Panc1 (cell line): ENCODE measurements at regions not wholly inside any gene's neighbourhood (a gene's known extent, or its start where the extent isn't known, plus 50 kb on each side); places are given as distances from the start of the nearest gene placed in this dataset.
A peak's percentile ranks its signal among the peaks of the same experiment; 100 is the strongest.

Experiments used
- ATAC-seq: fragments of 200-7000 bp; cut with Tn5 transposase; 2 replicates; pipeline ENCODE4 v1.9.1; 2020; ENCODE audit warnings: mild to moderate bottlenecking, moderate library complexity
- BruUV-seq: library from RNA; stranded (reverse); fragments of 400-500 nt; replicated peaks from 2 replicates; lab custom pipeline; 2021; lab: Mats Ljungman, UMichigan
- CTCF ChIA-PET: fragments of 300-600 bp; sonication (Branson Sonifier 250); formaldehyde crosslinking; loops from one replicate; lab custom pipeline; 2022; ENCODE audit warnings: antibody characterized with exemption; lab: Charles Lee
- POLR2A ChIA-PET: fragments of 300-600 bp; sonication (Branson Sonifier 250); formaldehyde crosslinking; loops from one replicate; lab custom pipeline; 2022; ENCODE audit warnings: antibody characterized with exemption; lab: Charles Lee
- DNase-seq: peaks from one replicate; pipeline ENCODE4 v3.0.0-alpha.2; 2010; ENCODE audit warnings: low read depth, low spot score
- H3K27ac ChIP-seq: 2 replicates; pipeline ENCODE4 v1.5.1; 2011; ENCODE audit warnings: mild to moderate bottlenecking, low read length, inconsistent platforms
- H3K27me3 ChIP-seq: fragments of 200-500 bp; sonication (Bioruptor generic); 2 replicates; pipeline ENCODE4 v1.6.0; 2014; ENCODE audit warnings: low read length, inconsistent platforms; ENCODE audit not compliant: control insufficient read depth, insufficient read depth
- H3K36me3 ChIP-seq: fragments of 200-500 bp; sonication (Bioruptor generic); 2 replicates; pipeline ENCODE4 v1.5.1; 2014; ENCODE audit warnings: inconsistent platforms, mild to moderate bottlenecking, low read length, moderate library complexity; ENCODE audit not compliant: control insufficient read depth, insufficient read depth
- H3K4me1 ChIP-seq: 2 replicates; pipeline ENCODE4 v1.5.1; 2011; ENCODE audit warnings: inconsistent platforms, mild to moderate bottlenecking, low read length, moderate library complexity; ENCODE audit not compliant: control insufficient read depth, insufficient read depth
- H3K4me3 ChIP-seq, 2 experiments: 2 replicates each; pipeline ENCODE4 v1.5.1; 2011 to 2012; ENCODE audit warnings: low read depth in 2 of 2, low read length in 2 of 2, mild to moderate bottlenecking in 2 of 2, inconsistent platforms in 1 of 2, moderate library complexity in 1 of 2
- H3K9me3 ChIP-seq: fragments of 200-500 bp; sonication (Bioruptor generic); 2 replicates; pipeline ENCODE4 v1.5.1; 2014; ENCODE audit warnings: low read depth, mild to moderate bottlenecking, inconsistent platforms, low read length, moderate library complexity; ENCODE audit not compliant: control insufficient read depth, insufficient read depth
- POLR2AphosphoS5 ChIP-seq: IDR thresholded peaks from 2 replicates; pipeline ENCODE4 v1.6.1; 2012; ENCODE audit warnings: mild to moderate bottlenecking, low read depth, low read length, moderate library complexity
- REST ChIP-seq, 2 experiments: IDR thresholded peaks; 2 replicates each; pipeline ENCODE4 v1.6.1; 2011 to 2012; ENCODE audit warnings: low read depth in 2 of 2, control low read depth in 1 of 2, low read length in 1 of 2, mild to moderate bottlenecking in 1 of 2, moderate library complexity in 1 of 2; ENCODE audit not compliant: insufficient read depth in 1 of 2
- SIN3A ChIP-seq: IDR thresholded peaks from 2 replicates; pipeline ENCODE4 v1.6.1; 2012; ENCODE audit warnings: low read depth, mild to moderate bottlenecking, low read length, moderate library complexity, borderline replicate concordance; ENCODE audit not compliant: insufficient read depth
- TCF7L2 ChIP-seq: IDR thresholded peaks from 2 replicates; pipeline ENCODE4 v1.6.1; 2011; ENCODE audit warnings: mild to moderate bottlenecking, low read depth, low read length, inconsistent platforms
- in situ Hi-C: cut with HindIII; loops from 2 replicates; pipeline ENCODE4 v1.10.0; 2016; ENCODE audit warnings: low sequenced_read_pairs, low pct_unique_long_range_greater_than_20kb
- intact Hi-C: fragments of 100-400 bp; cut with micrococcal nuclease; formaldehyde crosslinking; loops from one replicate; pipeline ENCODE4 v1.10.0; 2022; ENCODE audit not compliant: unreplicated experiment
- TF ChIP-seq, protein P1 (sequence below): fragments of 450-650 bp; IDR thresholded peaks from 2 replicates; pipeline ENCODE4 v1.5.1; 2017; ENCODE audit warnings: mild to moderate bottlenecking

GRCh38 chr1:218524526-218524925 is 179.4 kb downstream of the TGFB2 start:
- H3K4me3 ChIP-seq: no peak overlapping the region
- ChIA-PET CTCF (no interaction called here), POLR2A (no interaction called here)
- intact Hi-C loops: no loop called here
- no peaks in the 10 kb centered on the region for H3K36me3 ChIP-seq
- no peaks in the 10 kb centered on the region for H3K27me3 ChIP-seq
- no TSS peak for BruUV-seq
- no peak for DNase-seq
- TF ChIP-seq TCF7L2: no peak
- TF ChIP-seq, protein P1, sequence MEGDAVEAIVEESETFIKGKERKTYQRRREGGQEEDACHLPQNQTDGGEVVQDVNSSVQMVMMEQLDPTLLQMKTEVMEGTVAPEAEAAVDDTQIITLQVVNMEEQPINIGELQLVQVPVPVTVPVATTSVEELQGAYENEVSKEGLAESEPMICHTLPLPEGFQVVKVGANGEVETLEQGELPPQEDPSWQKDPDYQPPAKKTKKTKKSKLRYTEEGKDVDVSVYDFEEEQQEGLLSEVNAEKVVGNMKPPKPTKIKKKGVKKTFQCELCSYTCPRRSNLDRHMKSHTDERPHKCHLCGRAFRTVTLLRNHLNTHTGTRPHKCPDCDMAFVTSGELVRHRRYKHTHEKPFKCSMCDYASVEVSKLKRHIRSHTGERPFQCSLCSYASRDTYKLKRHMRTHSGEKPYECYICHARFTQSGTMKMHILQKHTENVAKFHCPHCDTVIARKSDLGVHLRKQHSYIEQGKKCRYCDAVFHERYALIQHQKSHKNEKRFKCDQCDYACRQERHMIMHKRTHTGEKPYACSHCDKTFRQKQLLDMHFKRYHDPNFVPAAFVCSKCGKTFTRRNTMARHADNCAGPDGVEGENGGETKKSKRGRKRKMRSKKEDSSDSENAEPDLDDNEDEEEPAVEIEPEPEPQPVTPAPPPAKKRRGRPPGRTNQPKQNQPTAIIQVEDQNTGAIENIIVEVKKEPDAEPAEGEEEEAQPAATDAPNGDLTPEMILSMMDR: no peak
- TF ChIP-seq SIN3A: no peak
- no peak for TF ChIP-seq REST (IDR thresholded peaks at IDR 0.05; ENCODE audit: insufficient read depth in 1 of 2, low read depth in 2 of 2, low read length in 1 of 2)
- no peak for TF ChIP-seq POLR2AphosphoS5
- peaks cover 8% of the 10 kb centered on the region; the same call in 1 of the 2 replicates for H3K4me1 ChIP-seq
- in situ Hi-C loops: no loop called here
- H3K27ac ChIP-seq: peak overlapping the region; percentile 68; the same call in 1 of the 2 replicates
- ATAC-seq: no peak
- H3K9me3 ChIP-seq: no peaks in the 10 kb centered on the region

DNA sequence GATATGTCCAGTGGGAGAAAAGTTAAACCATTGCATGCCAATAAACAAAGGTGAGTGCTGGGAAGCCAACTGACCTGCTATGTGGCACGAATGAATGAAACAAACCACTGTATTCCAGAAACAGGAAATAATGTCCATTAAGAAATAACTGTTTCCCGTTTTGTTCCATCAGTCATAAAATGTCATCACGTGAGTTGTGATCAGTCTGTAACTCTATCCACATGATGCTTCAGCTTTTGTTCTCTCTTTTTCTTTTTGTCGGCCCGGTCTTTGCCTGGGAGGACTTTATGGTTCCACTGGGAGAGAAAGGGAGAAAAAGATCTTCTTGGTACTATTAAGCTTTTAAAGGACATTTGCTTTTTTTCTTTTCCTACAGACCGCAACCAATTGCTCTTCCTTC is 179.9 kb downstream of the TGFB2 start:
- ATAC-seq (no peak), DNase-seq (no peak)
- in situ Hi-C loops: no loop called here
- TF ChIP-seq, protein P1: no peak
- no peak for TF ChIP-seq POLR2AphosphoS5
- no peaks in the 10 kb centered on the region for H3K27me3 ChIP-seq
- BruUV-seq: no TSS peak
- CTCF ChIA-PET: interaction anchor here (0.7 kb wide), 1 partner anchor 83 kb away, joined by 6 read pairs; no protein-coding TSS in a partner anchor
- intact Hi-C loops: no loop called here
- H3K4me3 ChIP-seq: no peak overlapping the region
- H3K9me3 ChIP-seq: no peaks in the 10 kb centered on the region
- H3K27ac ChIP-seq: peak overlapping the region; percentile 68; the same call in 1 of the 2 replicates
- POLR2A ChIA-PET: interaction anchor here (0.6 to 0.8 kb wide), 3 partner anchors 135 to 758 kb away, joined by 3 to 4 read pairs (median 3); no protein-coding TSS in a partner anchor
- H3K36me3 ChIP-seq: no peaks in the 10 kb centered on the region
- H3K4me1 ChIP-seq: peaks cover 11% of the 10 kb centered on the region; the same call in 1 of the 2 replicates
